ENCODE measurements at regions not wholly inside any gene's neighbourhood (a gene's known extent, or its start where the extent isn't known, plus 50 kb on each side); places are given as distances from the start of the nearest gene placed in this dataset.

DNA sequence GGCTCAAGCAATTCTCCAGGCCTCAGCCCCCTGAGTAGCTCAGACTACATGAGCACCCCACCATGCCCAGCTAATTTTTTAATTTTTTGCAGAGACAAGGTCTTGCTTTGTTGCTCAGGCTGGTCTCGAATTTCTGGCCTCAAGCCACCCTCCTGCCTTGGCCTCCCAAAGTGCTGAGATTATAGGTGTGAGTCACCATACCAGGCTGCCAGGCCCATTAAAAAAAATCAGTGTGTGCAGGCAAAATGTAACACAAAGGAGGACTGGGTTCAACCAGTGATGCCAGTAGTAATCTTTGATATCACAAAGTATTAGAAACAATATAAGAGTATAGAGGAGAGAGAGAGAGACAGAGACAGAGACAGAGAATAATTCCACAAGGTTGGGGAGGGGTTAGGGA is 322.7 kb downstream of the MSX2 start:
- intact Hi-C loops (cut with micrococcal nuclease): no loop called here

More for the DNA sequence above, 322.7 kb downstream of the MSX2 start:
- no peak overlapping the region for H3K4ac ChIP-seq (ENCODE audit: low read depth, low read length)
- H3K27ac ChIP-seq (ENCODE audit: insufficient read depth, low read length): no peak overlapping the region
- H3K9me1 ChIP-seq (ENCODE audit: insufficient read depth, low read length): no peaks in the 10 kb centered on the region
- no peak overlapping the region for H2BK15ac ChIP-seq (ENCODE audit: low read depth, low read length)
- in situ Hi-C loops (cut with MboI; ENCODE audit: low sequenced_read_pairs) (no loop called here), dilution Hi-C loops (cut with HindIII; ENCODE audit: low sequenced_read_pairs, unreplicated experiment) (no loop called here)
- H2BK120ac ChIP-seq (ENCODE audit: low read depth, low read length): no peak overlapping the region
- ATAC-seq (ENCODE audit: low read depth) (no peak), DNase-seq (no peak)
- H4K91ac ChIP-seq (ENCODE audit: insufficient read depth, low read depth, low read length): no peak overlapping the region
- H3K14ac ChIP-seq (replicated peaks; ENCODE audit: low read depth, low read length): no peak overlapping the region
- TF ChIP-seq MAFK (IDR thresholded peaks at IDR 0.05; ENCODE audit: low read depth, low read length) (no peak), CHD1 (IDR thresholded peaks at IDR 0.05; ENCODE audit: low read depth, low read length) (no peak), CEBPB (IDR thresholded peaks at IDR 0.05; ENCODE audit: low read depth, low read length) (no peak), BHLHE40 (IDR thresholded peaks at IDR 0.05; ENCODE audit: low read depth, low read length) (no peak), NFE2L2 (IDR thresholded peaks at IDR 0.05; ENCODE audit: low read depth, low read length) (no peak)
- TF ChIP-seq, protein P1, sequence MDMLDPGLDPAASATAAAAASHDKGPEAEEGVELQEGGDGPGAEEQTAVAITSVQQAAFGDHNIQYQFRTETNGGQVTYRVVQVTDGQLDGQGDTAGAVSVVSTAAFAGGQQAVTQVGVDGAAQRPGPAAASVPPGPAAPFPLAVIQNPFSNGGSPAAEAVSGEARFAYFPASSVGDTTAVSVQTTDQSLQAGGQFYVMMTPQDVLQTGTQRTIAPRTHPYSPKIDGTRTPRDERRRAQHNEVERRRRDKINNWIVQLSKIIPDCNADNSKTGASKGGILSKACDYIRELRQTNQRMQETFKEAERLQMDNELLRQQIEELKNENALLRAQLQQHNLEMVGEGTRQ (IDR thresholded peaks at IDR 0.05; ENCODE audit: low read depth, low read length): no peak
- H3K36me3 ChIP-seq (ENCODE audit: control insufficient read depth, insufficient read depth, low read length): no peaks in the 10 kb centered on the region
- WGBS, 2 experiments (ENCODE audit: extremely low coverage in 2 of 2, insufficient read length in 1 of 2): no CpG with 5 or more reads among the region's 1 CpG
- BruUV-seq (replicated peaks): no TSS peak
- H3K4me3 ChIP-seq (ENCODE audit: insufficient read depth, low read depth, low read length): no peak overlapping the region
- H3K4me1 ChIP-seq (ENCODE audit: control insufficient read depth, insufficient read depth, low read length): no peaks in the 10 kb centered on the region
- no peak overlapping the region for H4K5ac ChIP-seq (ENCODE audit: low read depth, low read length)
- H3K18ac ChIP-seq (ENCODE audit: low read depth, low read length): no peak overlapping the region
- H3K23ac ChIP-seq (ENCODE audit: low read depth, low read length): no peak overlapping the region
- H2AFZ ChIP-seq (replicated peaks; ENCODE audit: low read length, poor library complexity): no peak overlapping the region
- POLR2A ChIA-PET (ENCODE audit: unreplicated experiment): no interaction called here
- H3K79me1 ChIP-seq (ENCODE audit: low read depth in 1 of 2, low read length in 2 of 2): no peaks in the 10 kb centered on the region
- H3K27me3 ChIP-seq (ENCODE audit: control insufficient read depth, insufficient read depth, low read length): no peaks in the 10 kb centered on the region
- H2BK5ac ChIP-seq (ENCODE audit: low read depth, low read length, poor library complexity, severe bottlenecking): no peak overlapping the region
- CTCF ChIA-PET: no interaction called here
- H2AK5ac ChIP-seq (ENCODE audit: low read depth, low read length): no peak overlapping the region
- no peak overlapping the region for H2AK9ac ChIP-seq (replicated peaks; ENCODE audit: low read depth, low read length, poor library complexity)
- peaks cover 5% of the 10 kb centered on the region; the same call in 1 of the 2 replicates for H3K9me3 ChIP-seq (ENCODE audit: control insufficient read depth, insufficient read depth, low read length)
- H3K9ac ChIP-seq (ENCODE audit: low read depth, low read length): no peak overlapping the region
- H3K4me2 ChIP-seq (ENCODE audit: low read depth, low read length): no peak overlapping the region
- no peaks in the 10 kb centered on the region for H4K20me1 ChIP-seq (ENCODE audit: insufficient read depth, low read length)
- H3K56ac ChIP-seq (ENCODE audit: extremely low read depth, insufficient read depth, low read length): no peak overlapping the region
- H2BK20ac ChIP-seq (ENCODE audit: low read depth, low read length): no peak overlapping the region
- H4K8ac ChIP-seq (ENCODE audit: low read depth in 2 of 2, low read length in 2 of 2): no peak overlapping the region
